HK-2 (cell line): ENCODE measurements at regions not wholly inside any gene's neighbourhood (a gene's known extent, or its start where the extent isn't known, plus 50 kb on each side); places are given as distances from the start of the nearest gene placed in this dataset.
"Not testable (repeated sequence)": the region's sequence is repeated elsewhere in the genome, so short reads cannot be mapped to it uniquely, and the experiment has no call there.

Experiments used
- DNase-seq: peaks from one replicate; pipeline ENCODE4 v3.0.0-alpha.2; 2018; ENCODE audit not compliant: unreplicated experiment

GRCh38 chr12:68387338-68387737 is 55.2 kb upstream of the MDM1 start:
- no peak for DNase-seq

GRCh38 chr12:68389305-68389704 is 57.1 kb upstream of the MDM1 start:
- no peak for DNase-seq

GRCh38 chr12:68391937-68392336 is 59.8 kb upstream of the MDM1 start:
- no peak for DNase-seq

- no peak for DNase-seq
Observed at GRCh38 chr12:68392376-68392775, 60.2 kb upstream of the MDM1 start.

- no peak for DNase-seq
Observed at GRCh38 chr12:68393417-68393816, 61.3 kb upstream of the MDM1 start.

- no peak for DNase-seq
Observed at GRCh38 chr12:68397566-68398158, 65.5 kb upstream of the MDM1 start.

- DNase-seq = not testable (repeated sequence)
Observed at GRCh38 chr12:68398689-68399088, 66.5 kb upstream of the MDM1 start.

GRCh38 chr12:68400226-68400829 is 68.2 kb upstream of the MDM1 start:
- no peak for DNase-seq

- DNase-seq = no peak
Observed at GRCh38 chr12:68402422-68402821, 70.3 kb upstream of the MDM1 start.

GRCh38 chr12:68403296-68403695 is 71.1 kb upstream of the MDM1 start:
- DNase-seq = no peak

GRCh38 chr12:68403711-68404110 is 71.5 kb upstream of the MDM1 start:
- DNase-seq = no peak

GRCh38 chr12:68405343-68405781 is 73.2 kb upstream of the MDM1 start:
- DNase-seq = no peak

GRCh38 chr12:68406134-68406576 is 74.0 kb upstream of the MDM1 start:
- peak; percentile 8 for DNase-seq

- DNase-seq = no peak
Observed at GRCh38 chr12:68406911-68407310, 74.7 kb upstream of the MDM1 start.

GRCh38 chr12:68410018-68410660 is 78.0 kb upstream of the MDM1 start:
- no peak for DNase-seq

- DNase-seq = no peak
Observed at GRCh38 chr12:68411371-68411770, 79.2 kb upstream of the MDM1 start.

GRCh38 chr12:68414988-68415387 is 82.8 kb upstream of the MDM1 start:
- no peak for DNase-seq

- no peak for DNase-seq
Observed at GRCh38 chr12:68416350-68416749, 84.2 kb upstream of the MDM1 start.

- DNase-seq = no peak
Observed at GRCh38 chr12:68416826-68417225, 84.7 kb upstream of the MDM1 start.

- no peak for DNase-seq
Observed at GRCh38 chr12:68418137-68418460, 85.9 kb upstream of the MDM1 start.

GRCh38 chr12:68420225-68421010 is 88.3 kb upstream of the MDM1 start:
- DNase-seq = no peak

- no peak for DNase-seq
Observed at GRCh38 chr12:68422159-68422558, 90.0 kb upstream of the MDM1 start.
